Upper lobe of left lung (tissue), 6 donors: ENCODE measurements at regions not wholly inside any gene's neighbourhood (a gene's known extent, or its start where the extent isn't known, plus 50 kb on each side); places are given as distances from the start of the nearest gene placed in this dataset.

Source experiments
- ATAC-seq, 2 donors: fragments of 200-7000 bp; cut with Tn5 transposase; one replicate each; pipeline ENCODE4 v1.9.1; 2022; ENCODE audit warnings: mild to moderate bottlenecking in 2 of 2, moderate library complexity in 2 of 2; ENCODE audit not compliant: low FRiP score in 2 of 2
- DNase-seq, 2 donors: peaks; one replicate each; pipeline ENCODE4 v3.0.0-alpha.2; 2019 to 2020
- H3K27ac ChIP-seq, 4 donors: fragments of 200-600 bp; sonication (generic); one replicate each; pipeline ENCODE4 v1.5.1; 2016 to 2019
- H3K27me3 ChIP-seq, 4 donors: fragments of 200-600 bp; sonication (generic); one replicate each; pipeline ENCODE4 v1.5.1; 2017 to 2019
- H3K36me3 ChIP-seq, 4 donors: fragments of 200-600 bp; sonication (generic); one replicate each; pipeline ENCODE4 v1.5.1; 2016 to 2019
- H3K4me1 ChIP-seq, 4 donors: fragments of 200-600 bp; sonication (generic); one replicate each; pipeline ENCODE4 v1.5.1; 2018 to 2019
- H3K4me3 ChIP-seq, 4 donors: fragments of 200-600 bp; sonication (generic); one replicate each; pipeline ENCODE4 v1.5.1; 2017 to 2019; ENCODE audit warnings: mild to moderate bottlenecking in 2 of 4, moderate library complexity in 1 of 4
- H3K9me3 ChIP-seq, 4 donors: fragments of 200-600 bp; sonication (generic); one replicate each; pipeline ENCODE4 v1.5.1; 2018 to 2019
- CTCF ChIP-seq, 6 experiments: fragments of 450-650 bp in 4 of 6; fragments of 200-600 bp in 2 of 6; sonication (generic) in 2 of 6; IDR thresholded peaks; one replicate each; pipeline ENCODE4 v1.5.1; 2016 to 2019; ENCODE audit warnings: antibody characterized with exemption in 6 of 6
- EP300 ChIP-seq, 4 donors: sonication (generic); formaldehyde crosslinking; IDR thresholded peaks; one replicate each; pipeline ENCODE4 v1.5.1; 2017; ENCODE audit warnings: antibody characterized with exemption in 4 of 4, control low read depth in 2 of 4
- POLR2A ChIP-seq, 4 donors: fragments of 450-650 bp; IDR thresholded peaks; one replicate each; pipeline ENCODE4 v1.5.1; 2016 to 2017; ENCODE audit warnings: antibody characterized with exemption in 4 of 4, mild to moderate bottlenecking in 2 of 4
- POLR2AphosphoS5 ChIP-seq, 2 donors: sonication (generic); formaldehyde crosslinking; IDR thresholded peaks; one replicate each; pipeline ENCODE4 v1.5.1; 2017; ENCODE audit warnings: antibody characterized with exemption in 2 of 2
- WGBS, 2 donors: methylation state at CpG; one replicate each; pipeline ENCODE4 v1.1.5; 2017 to 2018; 5-methylcytosine and 5-hydroxymethylcytosine counted together
- donor health status: DM: no; HTN: no; CAD: no; lungs with moderate emphysema.
- donor health status: DM: no; HTN: yes; CAD: no; lungs with severe emphysema.

DNA sequence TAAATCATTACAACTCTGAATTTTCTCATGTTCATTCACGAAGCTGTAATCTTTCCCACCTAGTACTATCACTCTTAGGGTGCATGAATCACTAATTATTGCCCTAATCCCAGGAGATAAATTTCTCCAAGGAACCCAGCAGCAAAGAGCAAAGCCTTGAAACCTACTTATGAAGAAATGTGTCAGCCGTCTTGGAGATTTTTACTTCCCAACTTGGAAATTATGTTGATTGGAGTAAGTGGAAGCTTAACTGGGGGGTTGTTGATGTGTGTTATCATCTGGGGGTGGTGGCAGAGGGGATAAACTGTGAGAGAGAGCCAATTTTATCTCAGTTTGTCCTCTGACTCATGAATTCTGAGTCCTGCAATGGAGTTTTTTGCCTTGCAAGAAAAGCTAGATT is 440.5 kb upstream of the WWC1 start:
- no peak for DNase-seq
- WGBS, 2 donors = 64 to 68% methylated on average over 2 of the region's 2 CpGs
- H3K27me3 ChIP-seq = no peaks in the 10 kb centered on the region
- no peaks in the 10 kb centered on the region for H3K4me1 ChIP-seq
- no peak for ATAC-seq
- H3K27ac ChIP-seq = no peak overlapping the region
- H3K4me3 ChIP-seq = no peak overlapping the region
- no peaks in the 10 kb centered on the region for H3K9me3 ChIP-seq
- TF ChIP-seq POLR2A (IDR thresholded peaks at IDR 0.05) = no peak
- H3K36me3 ChIP-seq = no peaks in the 10 kb centered on the region

DNA sequence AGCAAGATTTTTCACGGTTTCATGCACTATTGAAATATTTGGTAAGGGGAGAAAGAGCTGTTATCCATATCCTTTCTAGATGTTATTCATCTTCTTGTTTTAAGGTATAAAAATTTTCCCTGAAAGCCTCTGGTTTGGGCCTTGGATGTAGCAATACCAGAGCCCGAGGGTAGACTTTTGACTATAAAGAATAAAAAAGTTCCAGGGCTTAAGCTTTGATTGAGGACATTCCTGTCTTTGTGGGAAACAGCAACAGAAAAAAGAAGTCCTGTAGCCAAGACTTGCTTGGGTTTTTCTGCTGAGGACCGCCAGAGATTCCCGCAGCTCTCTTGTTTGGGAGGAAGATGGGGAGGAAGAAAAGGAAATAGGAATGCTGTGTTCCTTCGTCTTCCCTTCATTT is 440.0 kb upstream of the WWC1 start:
- ATAC-seq = no peak
- H3K36me3 ChIP-seq = no peaks in the 10 kb centered on the region
- 69 to 78% methylated on average over 5 of the region's 5 CpGs for WGBS, 2 donors
- no peaks in the 10 kb centered on the region for H3K4me1 ChIP-seq
- DNase-seq = no peak
- TF ChIP-seq EP300 (IDR thresholded peaks at IDR 0.05) = no peak
- TF ChIP-seq POLR2A (IDR thresholded peaks at IDR 0.05) = no peak
- TF ChIP-seq CTCF (IDR thresholded peaks at IDR 0.05) = no peak
- TF ChIP-seq POLR2AphosphoS5 (IDR thresholded peaks at IDR 0.05) = no peak
- no peaks in the 10 kb centered on the region for H3K27me3 ChIP-seq
- no peaks in the 10 kb centered on the region for H3K9me3 ChIP-seq
- H3K27ac ChIP-seq = no peak overlapping the region
- no peak overlapping the region for H3K4me3 ChIP-seq

GRCh38 chr5:167852515-167852914 is 438.9 kb upstream of the WWC1 start:
- ATAC-seq (no peak), DNase-seq (no peak)
- WGBS, 2 donors = 89 to 90% methylated on average over 5 of the region's 5 CpGs
- no peak for TF ChIP-seq EP300 (IDR thresholded peaks at IDR 0.05)
- TF ChIP-seq POLR2A (IDR thresholded peaks at IDR 0.05) = no peak
- TF ChIP-seq POLR2AphosphoS5 (IDR thresholded peaks at IDR 0.05) = no peak
- TF ChIP-seq CTCF (IDR thresholded peaks at IDR 0.05) = no peak
- no peaks in the 10 kb centered on the region for H3K4me1 ChIP-seq
- no peaks in the 10 kb centered on the region for H3K27me3 ChIP-seq
- no peak overlapping the region for H3K4me3 ChIP-seq
- no peaks in the 10 kb centered on the region for H3K36me3 ChIP-seq
- no peaks in the 10 kb centered on the region for H3K9me3 ChIP-seq
- no peak overlapping the region for H3K27ac ChIP-seq

GRCh38 chr5:167853421-167853820 is 438.0 kb upstream of the WWC1 start:
- Histone ChIP-seq H3K36me3 (no peaks in the 10 kb centered on the region), H3K27me3 (no peaks in the 10 kb centered on the region), H3K4me1 (no peaks in the 10 kb centered on the region), H3K9me3 (no peaks in the 10 kb centered on the region), H3K4me3 (no peak overlapping the region), H3K27ac (no peak overlapping the region)
- 50 to 51% methylated on average over 4 of the region's 4 CpGs for WGBS, 2 donors
- TF ChIP-seq POLR2AphosphoS5 (IDR thresholded peaks at IDR 0.05) = no peak
- no peak for TF ChIP-seq POLR2A (IDR thresholded peaks at IDR 0.05)
- no peak for TF ChIP-seq EP300 (IDR thresholded peaks at IDR 0.05)
- TF ChIP-seq CTCF (IDR thresholded peaks at IDR 0.05) = no peak
- ATAC-seq (no peak), DNase-seq (no peak)

DNA sequence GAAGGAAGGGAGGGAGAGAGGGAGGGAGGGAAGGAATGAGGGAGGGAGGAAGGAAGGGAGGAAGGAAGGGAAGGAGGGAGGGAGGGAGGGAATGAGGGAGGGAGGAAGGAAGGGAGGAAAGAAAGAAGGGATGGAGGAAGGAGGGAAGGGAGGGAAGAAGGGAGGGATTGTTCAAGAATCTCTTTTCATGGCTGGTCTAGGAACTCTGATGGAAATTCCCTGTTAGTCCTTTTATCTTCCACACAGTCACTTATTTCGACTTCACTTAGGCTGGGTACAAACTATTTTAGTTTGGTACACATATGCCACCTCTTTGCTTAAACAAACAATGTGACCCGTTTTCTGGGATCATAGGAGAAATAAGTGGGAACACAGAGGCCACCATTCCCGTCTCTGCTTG is 435.6 kb upstream of the WWC1 start:
- no peaks in the 10 kb centered on the region for H3K36me3 ChIP-seq
- TF ChIP-seq POLR2AphosphoS5 (IDR thresholded peaks at IDR 0.05) = no peak
- TF ChIP-seq POLR2A (IDR thresholded peaks at IDR 0.05) = no peak
- TF ChIP-seq EP300 (IDR thresholded peaks at IDR 0.05) = no peak
- no peak for TF ChIP-seq CTCF (IDR thresholded peaks at IDR 0.05)
- WGBS, 2 donors = 45 to 65% methylated on average over 3 of the region's 3 CpGs
- H3K4me3 ChIP-seq = no peak overlapping the region
- H3K27ac ChIP-seq = no peak overlapping the region
- no peaks in the 10 kb centered on the region for H3K27me3 ChIP-seq
- no peak for ATAC-seq
- H3K4me1 ChIP-seq = no peaks in the 10 kb centered on the region
- no peak for DNase-seq
- no peaks in the 10 kb centered on the region for H3K9me3 ChIP-seq
